Ishikawa (cell line): ENCODE measurements at regions not wholly inside any gene's neighbourhood (a gene's known extent, or its start where the extent isn't known, plus 50 kb on each side); places are given as distances from the start of the nearest gene placed in this dataset.

ENCODE experiments used
- CEBPB ChIP-seq: IDR thresholded peaks from 2 replicates; pipeline ENCODE4 v1.6.1; 2012
- CREB1 ChIP-seq: IDR thresholded peaks from 2 replicates; pipeline ENCODE4 v1.6.1; 2012; ENCODE audit warnings: low read depth
- EGR1 ChIP-seq: IDR thresholded peaks from 2 replicates; pipeline ENCODE4 v1.6.1; 2012
- EP300 ChIP-seq: IDR thresholded peaks from 2 replicates; pipeline ENCODE4 v1.6.1; 2012; ENCODE audit warnings: borderline replicate concordance
- FOXM1 ChIP-seq: IDR thresholded peaks from 2 replicates; pipeline ENCODE4 v1.6.1; 2012; ENCODE audit warnings: low read depth, borderline replicate concordance
- MAX ChIP-seq: IDR thresholded peaks from 2 replicates; pipeline ENCODE4 v1.6.1; 2012
- NFIC ChIP-seq: IDR thresholded peaks from 2 replicates; pipeline ENCODE4 v1.6.1; 2012
- RAD21 ChIP-seq: IDR thresholded peaks from 2 replicates; pipeline ENCODE4 v1.6.1; 2012; ENCODE audit warnings: low read depth
- REST ChIP-seq: IDR thresholded peaks from 2 replicates; pipeline ENCODE4 v1.6.1; 2012; ENCODE audit warnings: low read depth, mild to moderate bottlenecking
- TAF1 ChIP-seq: IDR thresholded peaks from 2 replicates; pipeline ENCODE4 v1.6.1; 2012; ENCODE audit warnings: low read depth, mild to moderate bottlenecking
- TCF12 ChIP-seq: IDR thresholded peaks from 2 replicates; pipeline ENCODE4 v1.6.1; 2012; ENCODE audit warnings: low read depth
- TEAD4 ChIP-seq: IDR thresholded peaks from 2 replicates; pipeline ENCODE4 v1.6.1; 2012
- USF1 ChIP-seq: IDR thresholded peaks from 2 replicates; pipeline ENCODE4 v1.6.1; 2012
- YY1 ChIP-seq: IDR thresholded peaks from 2 replicates; pipeline ENCODE4 v1.6.1; 2012; ENCODE audit warnings: low read depth
- ZBTB7A ChIP-seq: IDR thresholded peaks from 2 replicates; pipeline ENCODE4 v1.6.1; 2012; ENCODE audit warnings: low read depth

GRCh38 chr20:11401988-11402387, 515.7 kb upstream of the BTBD3 start:
- TF ChIP-seq FOXM1 (no peak), EP300 (no peak), CREB1 (no peak), NFIC (no peak), TCF12 (no peak), REST (no peak), TAF1 (no peak), USF1 (no peak), ZBTB7A (no peak), MAX (no peak), EGR1 (no peak), YY1 (no peak)

- no peak for TF ChIP-seq MAX
- TF ChIP-seq YY1: no peak
- no peak for TF ChIP-seq EGR1
- TF ChIP-seq CREB1: no peak
- no peak for TF ChIP-seq TCF12
- TF ChIP-seq NFIC: no peak
- TF ChIP-seq EP300: no peak
- no peak for TF ChIP-seq TEAD4
- TF ChIP-seq ZBTB7A: no peak
- TF ChIP-seq USF1: no peak
- TF ChIP-seq TAF1: no peak
- TF ChIP-seq REST: no peak
- no peak for TF ChIP-seq CEBPB
- no peak for TF ChIP-seq FOXM1
- TF ChIP-seq RAD21: no peak
Observed at GRCh38 chr20:11403711-11404110, 514.0 kb upstream of the BTBD3 start.

- TF ChIP-seq TEAD4 (no peak), CREB1 (no peak), USF1 (no peak), MAX (no peak), FOXM1 (no peak), YY1 (no peak), TCF12 (no peak)
Observed at GRCh38 chr20:11406877-11407276, 510.8 kb upstream of the BTBD3 start.

GRCh38 chr20:11409561-11409960, 508.1 kb upstream of the BTBD3 start:
- TF ChIP-seq YY1: no peak
- TF ChIP-seq CREB1: no peak
- TF ChIP-seq FOXM1: no peak
- TF ChIP-seq TCF12: no peak
- TF ChIP-seq MAX: no peak
- TF ChIP-seq REST: no peak
